GM12865 (cell line): ENCODE measurements at regions not wholly inside any gene's neighbourhood (a gene's known extent, or its start where the extent isn't known, plus 50 kb on each side); places are given as distances from the start of the nearest gene placed in this dataset.
"Not testable (repeated sequence)": the region's sequence is repeated elsewhere in the genome, so short reads cannot be mapped to it uniquely, and the experiment has no call there.

ENCODE experiments used
- DNase-seq: peaks from one replicate; pipeline ENCODE4 v3.0.0; 2010; ENCODE audit warnings: low read depth
- H3K4me3 ChIP-seq: 2 replicates; pipeline ENCODE4 v1.5.1; 2011; ENCODE audit warnings: mild to moderate bottlenecking, low read depth, low read length, control low read depth
- CTCF ChIP-seq: IDR thresholded peaks from 2 replicates; pipeline ENCODE4 v1.5.1; 2011; ENCODE audit warnings: low read length, control low read depth, low read depth, inconsistent platforms; ENCODE audit not compliant: insufficient read depth; ENCODE audit errors: missing control alignments

- no peak overlapping the region for H3K4me3 ChIP-seq
- TF ChIP-seq CTCF = no peak
- DNase-seq = no peak
Measured at GRCh38 chr11:81211050-81211449, 1522.6 kb downstream of the FAM181B start.

- TF ChIP-seq CTCF = no peak
- no peak for DNase-seq
- no peak overlapping the region for H3K4me3 ChIP-seq
Measured at GRCh38 chr11:81207421-81208054, 1526.1 kb downstream of the FAM181B start.

GRCh38 chr11:81203876-81204275 is 1529.8 kb downstream of the FAM181B start:
- TF ChIP-seq CTCF = no peak
- no peak overlapping the region for H3K4me3 ChIP-seq
- DNase-seq = no peak

- no peak for TF ChIP-seq CTCF
- no peak overlapping the region for H3K4me3 ChIP-seq
- DNase-seq = no peak
Measured at GRCh38 chr11:81197396-81197795, 1536.3 kb downstream of the FAM181B start.

GRCh38 chr11:81192516-81192915 is 1541.1 kb downstream of the FAM181B start:
- TF ChIP-seq CTCF = no peak

GRCh38 chr11:81190546-81190945 is 1543.1 kb downstream of the FAM181B start:
- no peak for TF ChIP-seq CTCF
- no peak for DNase-seq
- no peak overlapping the region for H3K4me3 ChIP-seq

More at GRCh38 chr11:81192516-81192915, 1541.1 kb downstream of the FAM181B start:
- no peak overlapping the region for H3K4me3 ChIP-seq
- DNase-seq = no peak

- H3K4me3 ChIP-seq = not testable (repeated sequence)
Measured at GRCh38 chr11:81187033-81187432, 1546.6 kb downstream of the FAM181B start.

More at GRCh38 chr11:81187033-81187432, 1546.6 kb downstream of the FAM181B start:
- not testable (repeated sequence) for DNase-seq
